OCI-LY7 (cell line): ENCODE measurements at regions not wholly inside any gene's neighbourhood (a gene's known extent, or its start where the extent isn't known, plus 50 kb on each side); places are given as distances from the start of the nearest gene placed in this dataset.

Experiments used
- CTCF ChIP-seq: fragments of 200-600 bp; sonication (generic); conservative IDR thresholded peaks from 2 replicates; pipeline ENCODE4 v1.5.1; 2014; ENCODE audit warnings: mild to moderate bottlenecking, antibody characterized with exemption, low read length, moderate library complexity, mixed read lengths
- EZH2phosphoT487 ChIP-seq: fragments of 200-600 bp; sonication (generic); IDR thresholded peaks from 2 replicates; pipeline ENCODE4 v1.6.1; 2018; ENCODE audit warnings: low read depth, borderline replicate concordance, mild to moderate bottlenecking, mixed run types, antibody characterized with exemption, low read length, moderate library complexity, mixed read lengths

- no peak for TF ChIP-seq CTCF
- no peak for TF ChIP-seq EZH2phosphoT487
Observed at GRCh38 chr6:140773276-140773675, 1359.4 kb upstream of the GJE1 start.
